Glutamatergic neuron (in vitro differentiated cells): ENCODE measurements at regions not wholly inside any gene's neighbourhood (a gene's known extent, or its start where the extent isn't known, plus 50 kb on each side); places are given as distances from the start of the nearest gene placed in this dataset.
A peak's percentile ranks its signal among the peaks of the same experiment; 100 is the strongest.

Source experiments
- DNase-seq: peaks from one replicate; pipeline ENCODE4 v3.0.0; 2022
- H3K27ac Mint-ChIP-seq: one replicate; pipeline ENCODE4 v1.8.0; 2020; ENCODE audit warnings: mild to moderate bottlenecking, mixed read lengths, inconsistent platforms; ENCODE audit not compliant: unreplicated experiment
- H3K27me3 Mint-ChIP-seq: one replicate; pipeline ENCODE4 v1.8.0; 2020; ENCODE audit warnings: mild to moderate bottlenecking, moderate library complexity, mixed read lengths, inconsistent platforms; ENCODE audit not compliant: unreplicated experiment
- H3K36me3 Mint-ChIP-seq: one replicate; pipeline ENCODE4 v1.8.0; 2020; ENCODE audit warnings: mild to moderate bottlenecking, mixed read lengths, inconsistent platforms; ENCODE audit not compliant: unreplicated experiment
- H3K4me1 Mint-ChIP-seq: one replicate; pipeline ENCODE4 v1.8.0; 2020; ENCODE audit warnings: mild to moderate bottlenecking, low read depth, mixed read lengths, inconsistent platforms; ENCODE audit not compliant: unreplicated experiment
- H3K4me3 Mint-ChIP-seq: one replicate; pipeline ENCODE4 v1.8.0; 2020; ENCODE audit warnings: mild to moderate bottlenecking, mixed read lengths, inconsistent platforms; ENCODE audit not compliant: unreplicated experiment
- H3K9me3 Mint-ChIP-seq: one replicate; pipeline ENCODE4 v1.8.0; 2020; ENCODE audit warnings: mild to moderate bottlenecking, moderate library complexity, mixed read lengths, inconsistent platforms; ENCODE audit not compliant: unreplicated experiment
- TF ChIP-seq, protein P1 (sequence below): fragments of 200-600 bp; sonication (generic); IDR thresholded peaks from one replicate; pipeline ENCODE4 v1.5.0; 2021; ENCODE audit not compliant: partially characterized antibody, unreplicated experiment

DNA sequence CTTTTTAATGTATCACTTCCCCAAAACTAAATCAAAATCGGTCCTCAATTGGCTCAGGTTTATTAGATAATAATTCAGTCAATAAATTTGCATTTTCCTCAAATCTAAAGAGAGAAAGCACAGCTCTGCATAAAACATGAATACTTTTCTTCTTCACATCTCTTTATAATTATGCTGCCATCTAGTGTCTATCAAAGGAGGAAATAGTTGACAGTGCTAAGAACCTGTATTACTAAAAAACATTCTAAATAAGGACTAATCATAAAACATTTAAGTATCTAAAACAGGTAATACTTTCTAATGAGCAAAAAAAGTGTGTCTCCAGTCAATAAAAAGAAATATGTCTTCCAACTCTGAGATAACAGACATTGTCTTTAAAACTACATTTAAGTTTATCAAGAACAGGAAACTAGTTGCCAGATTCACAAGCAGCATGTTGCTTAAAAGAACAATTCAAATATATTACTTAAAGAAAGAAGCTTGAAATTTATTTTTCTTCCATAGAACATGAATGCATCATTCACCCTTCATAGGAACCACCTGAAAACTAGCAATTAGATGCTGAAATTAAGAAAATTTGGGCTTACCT lies 56.5 kb upstream of the DST start:
- DNase-seq, result no peak
- Mint-ChIP-seq H3K36me3 (peaks cover 13% of the 10 kb centered on the region), H3K27ac (no peak overlapping the region), H3K27me3 (peaks cover 10% of the 10 kb centered on the region), H3K4me1 (peaks cover 3% of the 10 kb centered on the region), H3K9me3 (peaks cover 3% of the 10 kb centered on the region), H3K4me3 (no peak overlapping the region)
- TF ChIP-seq, protein P1, sequence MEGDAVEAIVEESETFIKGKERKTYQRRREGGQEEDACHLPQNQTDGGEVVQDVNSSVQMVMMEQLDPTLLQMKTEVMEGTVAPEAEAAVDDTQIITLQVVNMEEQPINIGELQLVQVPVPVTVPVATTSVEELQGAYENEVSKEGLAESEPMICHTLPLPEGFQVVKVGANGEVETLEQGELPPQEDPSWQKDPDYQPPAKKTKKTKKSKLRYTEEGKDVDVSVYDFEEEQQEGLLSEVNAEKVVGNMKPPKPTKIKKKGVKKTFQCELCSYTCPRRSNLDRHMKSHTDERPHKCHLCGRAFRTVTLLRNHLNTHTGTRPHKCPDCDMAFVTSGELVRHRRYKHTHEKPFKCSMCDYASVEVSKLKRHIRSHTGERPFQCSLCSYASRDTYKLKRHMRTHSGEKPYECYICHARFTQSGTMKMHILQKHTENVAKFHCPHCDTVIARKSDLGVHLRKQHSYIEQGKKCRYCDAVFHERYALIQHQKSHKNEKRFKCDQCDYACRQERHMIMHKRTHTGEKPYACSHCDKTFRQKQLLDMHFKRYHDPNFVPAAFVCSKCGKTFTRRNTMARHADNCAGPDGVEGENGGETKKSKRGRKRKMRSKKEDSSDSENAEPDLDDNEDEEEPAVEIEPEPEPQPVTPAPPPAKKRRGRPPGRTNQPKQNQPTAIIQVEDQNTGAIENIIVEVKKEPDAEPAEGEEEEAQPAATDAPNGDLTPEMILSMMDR, result no peak

DNA sequence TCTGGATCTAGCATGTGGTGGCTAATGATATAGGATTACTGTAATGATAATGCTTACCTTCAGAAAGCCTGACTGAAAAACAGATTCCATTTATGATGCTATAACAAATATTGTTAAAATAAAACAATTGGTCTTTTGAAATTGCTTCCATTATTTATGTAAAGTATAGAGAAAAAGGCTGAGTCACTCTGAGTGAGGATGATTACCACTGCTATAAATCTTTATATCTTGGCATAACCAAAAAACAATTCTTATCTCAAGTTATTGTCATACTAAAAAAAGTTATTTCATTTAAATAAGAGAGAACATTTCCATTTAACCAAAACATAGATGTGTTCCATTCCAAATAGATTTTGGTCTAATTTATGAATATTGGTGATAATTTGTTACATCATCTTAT lies 53.0 kb upstream of the DST start:
- Mint-ChIP-seq H3K36me3 (peaks cover 13% of the 10 kb centered on the region), H3K9me3 (peaks cover 7% of the 10 kb centered on the region), H3K27ac (peak overlapping the region; percentile 4), H3K4me1 (peaks cover 18% of the 10 kb centered on the region), H3K27me3 (peaks cover 12% of the 10 kb centered on the region), H3K4me3 (no peak overlapping the region)
- no peak for DNase-seq
- TF ChIP-seq, protein P1, result no peak

DNA sequence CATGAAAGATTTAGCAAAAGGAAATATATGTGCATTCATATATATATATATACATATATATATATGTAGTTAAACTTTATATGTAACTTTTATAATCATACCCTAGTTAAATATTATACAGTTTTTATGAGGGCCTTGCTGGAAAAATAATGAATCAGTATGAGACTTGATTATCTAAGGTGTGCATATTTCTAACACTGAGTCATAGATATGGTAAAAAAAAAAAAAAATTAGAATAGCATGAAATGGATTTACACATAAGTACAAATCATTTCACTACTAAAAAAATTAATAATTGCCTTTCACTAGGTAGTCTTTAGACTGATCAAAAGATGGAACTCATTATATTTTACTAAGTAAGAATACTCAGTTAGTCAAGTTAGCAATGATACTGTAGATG lies 51.3 kb upstream of the DST start:
- Mint-ChIP-seq H3K4me1 (peaks cover 18% of the 10 kb centered on the region), H3K4me3 (no peak overlapping the region), H3K36me3 (peaks cover 13% of the 10 kb centered on the region), H3K9me3 (peaks cover 9% of the 10 kb centered on the region), H3K27ac (no peak overlapping the region), H3K27me3 (peaks cover 12% of the 10 kb centered on the region)
- TF ChIP-seq, protein P1, result no peak
- no peak for DNase-seq

DNA sequence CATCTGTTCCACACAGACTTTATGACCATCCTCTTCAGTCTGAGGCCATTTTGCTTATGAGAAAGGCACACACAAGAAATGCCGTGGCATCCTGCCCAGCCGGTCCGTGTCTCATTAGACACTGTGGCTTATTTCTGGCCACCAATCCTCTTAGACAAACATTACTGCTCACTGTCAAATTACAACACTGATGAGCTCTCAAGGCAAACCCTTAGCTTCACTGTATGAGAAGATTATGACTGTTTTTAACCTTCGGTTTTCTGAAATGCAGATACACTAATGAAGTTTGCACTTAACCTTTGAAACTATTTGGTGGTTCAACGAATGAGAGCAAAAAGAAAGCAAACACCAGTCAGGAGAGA lies 50.5 kb upstream of the DST start:
- DNase-seq, result no peak
- Mint-ChIP-seq H3K36me3 (peaks cover 13% of the 10 kb centered on the region), H3K4me3 (peak overlapping the region; percentile 22), H3K27ac (peak overlapping the region; percentile 46), H3K9me3 (peaks cover 9% of the 10 kb centered on the region), H3K27me3 (peaks cover 8% of the 10 kb centered on the region), H3K4me1 (peaks cover 18% of the 10 kb centered on the region)
- TF ChIP-seq, protein P1, result no peak

DNA sequence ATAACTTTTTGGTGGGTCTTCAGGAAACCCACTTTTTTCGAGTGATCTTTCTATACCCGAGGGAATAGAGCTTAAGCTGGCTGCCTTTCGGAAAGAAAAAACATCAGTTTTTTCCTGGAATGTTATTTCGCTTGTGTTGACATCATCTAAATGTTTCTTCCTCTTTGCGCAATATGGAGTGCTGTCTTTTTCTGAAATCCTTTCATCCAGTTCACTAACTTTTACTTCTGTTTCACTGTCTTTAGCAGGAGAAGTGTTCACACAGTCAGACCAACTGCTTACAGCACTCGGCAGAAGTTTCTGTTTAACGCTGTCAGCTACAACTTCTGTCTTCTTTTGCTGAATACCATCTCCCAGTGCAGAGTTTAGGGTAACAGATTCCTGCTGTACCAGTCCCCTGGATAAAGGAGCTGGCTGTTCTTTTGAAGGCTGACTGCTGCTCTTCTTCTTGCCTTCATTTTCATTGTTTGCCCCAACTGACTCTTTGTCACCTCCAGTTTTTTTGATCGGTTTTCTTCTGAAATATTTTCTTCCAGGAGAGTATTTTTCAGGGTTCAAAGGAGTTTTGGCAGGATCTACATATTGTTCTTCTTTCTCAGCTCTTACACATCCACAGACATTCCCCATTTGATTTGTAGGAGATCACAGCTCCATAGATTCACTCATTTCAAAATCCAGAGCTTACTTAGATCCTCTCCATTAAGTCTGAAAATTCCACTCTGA lies 50.0 kb upstream of the DST start:
- no peak for DNase-seq
- H3K4me1 Mint-ChIP-seq, result peaks cover 16% of the 10 kb centered on the region
- H3K36me3 Mint-ChIP-seq, result peaks cover 13% of the 10 kb centered on the region
- TF ChIP-seq, protein P1, result no peak
- H3K4me3 Mint-ChIP-seq, result peak overlapping the region; percentile 22
- peaks cover 8% of the 10 kb centered on the region for H3K27me3 Mint-ChIP-seq
- peak overlapping the region; percentile 46 for H3K27ac Mint-ChIP-seq
- peaks cover 9% of the 10 kb centered on the region for H3K9me3 Mint-ChIP-seq
